Activated T-helper 2 cell treated with anti-CD3 and anti-CD28 coated beads, Interferon-gamma antibody, Interleukin-2, Interleukin-4, amounts not matched to agents 10 μg/mL and 5 μg/mL and 100 μg/mL, durations not matched to agents 14 hours and 24 hours and 36 hours (primary cell): ENCODE measurements at regions not wholly inside any gene's neighbourhood (a gene's known extent, or its start where the extent isn't known, plus 50 kb on each side); places are given as distances from the start of the nearest gene placed in this dataset.

Experiments
- DNase-seq: peaks from one replicate; pipeline ENCODE4 v3.0.0; 2021; ENCODE audit warnings: low spot score
- H3K27ac Mint-ChIP-seq: one replicate; pipeline ENCODE4 v1.8.0; 2021; ENCODE audit warnings: mixed read lengths
- H3K27me3 Mint-ChIP-seq: one replicate; pipeline ENCODE4 v1.8.0; 2021; ENCODE audit warnings: low read depth, mixed read lengths
- H3K36me3 Mint-ChIP-seq: one replicate; pipeline ENCODE4 v1.8.0; 2021; ENCODE audit warnings: low read depth, mixed read lengths
- H3K4me1 Mint-ChIP-seq: one replicate; pipeline ENCODE4 v1.8.0; 2021; ENCODE audit warnings: low read depth, mixed read lengths
- H3K4me3 Mint-ChIP-seq: one replicate; pipeline ENCODE4 v1.8.0; 2021; ENCODE audit warnings: low read depth, mild to moderate bottlenecking, moderate library complexity, mixed read lengths
- H3K9me3 Mint-ChIP-seq: one replicate; pipeline ENCODE4 v1.8.0; 2021; ENCODE audit warnings: mixed read lengths
- intact Hi-C: fragments of 100-400 bp; cut with micrococcal nuclease; formaldehyde crosslinking; loops from one replicate; pipeline ENCODE4 v1.15.1; 2023

DNA sequence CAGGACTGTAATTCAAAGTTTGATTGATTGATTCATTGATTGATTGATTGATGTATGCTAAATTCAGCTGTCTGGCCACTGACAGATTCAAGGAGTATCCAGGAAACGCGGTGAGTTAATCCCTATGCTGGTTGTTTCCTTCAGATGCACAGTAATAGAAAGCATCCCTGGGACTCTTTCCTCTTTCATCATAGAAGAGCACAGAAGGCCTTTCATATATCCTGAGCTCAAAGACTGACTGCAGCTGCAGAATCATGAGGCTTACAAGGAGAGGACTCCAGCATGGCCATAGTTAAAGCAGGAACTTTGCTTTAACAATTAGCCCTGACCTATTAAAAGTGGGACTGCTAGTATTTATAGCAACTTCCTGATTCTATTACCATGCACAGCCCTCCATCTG, 187.7 kb upstream of the TMTC1 start:
- Mint-ChIP-seq H3K9me3 (no peaks in the 10 kb centered on the region), H3K4me3 (no peak overlapping the region), H3K36me3 (no peaks in the 10 kb centered on the region), H3K27me3 (no peaks in the 10 kb centered on the region), H3K27ac (no peak overlapping the region), H3K4me1 (no peaks in the 10 kb centered on the region)
- intact Hi-C loops, result no loop called here
- DNase-seq, result no peak

DNA sequence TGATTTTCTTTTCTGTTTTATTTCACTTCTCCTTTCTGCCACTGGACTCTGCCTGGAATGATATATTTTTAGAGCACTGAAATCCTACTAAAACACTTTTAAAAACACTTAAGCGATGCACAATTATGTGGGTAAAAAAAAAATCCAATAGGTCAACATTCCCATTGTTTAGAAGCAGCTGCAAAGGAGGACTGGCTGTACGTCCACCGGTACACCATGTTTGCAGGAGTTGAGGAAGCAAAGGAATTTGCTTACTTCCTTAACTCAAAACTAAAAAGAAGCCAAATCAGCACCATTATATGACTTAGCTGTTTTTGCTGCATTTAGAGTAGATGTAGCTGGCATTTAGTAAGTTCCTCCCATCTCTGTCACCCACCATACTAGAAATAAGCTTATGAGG, 186.8 kb upstream of the TMTC1 start:
- Mint-ChIP-seq H3K27ac (no peak overlapping the region), H3K4me3 (no peak overlapping the region), H3K36me3 (no peaks in the 10 kb centered on the region), H3K27me3 (no peaks in the 10 kb centered on the region), H3K9me3 (no peaks in the 10 kb centered on the region), H3K4me1 (no peaks in the 10 kb centered on the region)
- DNase-seq, result no peak
- intact Hi-C loops, result no loop called here

DNA sequence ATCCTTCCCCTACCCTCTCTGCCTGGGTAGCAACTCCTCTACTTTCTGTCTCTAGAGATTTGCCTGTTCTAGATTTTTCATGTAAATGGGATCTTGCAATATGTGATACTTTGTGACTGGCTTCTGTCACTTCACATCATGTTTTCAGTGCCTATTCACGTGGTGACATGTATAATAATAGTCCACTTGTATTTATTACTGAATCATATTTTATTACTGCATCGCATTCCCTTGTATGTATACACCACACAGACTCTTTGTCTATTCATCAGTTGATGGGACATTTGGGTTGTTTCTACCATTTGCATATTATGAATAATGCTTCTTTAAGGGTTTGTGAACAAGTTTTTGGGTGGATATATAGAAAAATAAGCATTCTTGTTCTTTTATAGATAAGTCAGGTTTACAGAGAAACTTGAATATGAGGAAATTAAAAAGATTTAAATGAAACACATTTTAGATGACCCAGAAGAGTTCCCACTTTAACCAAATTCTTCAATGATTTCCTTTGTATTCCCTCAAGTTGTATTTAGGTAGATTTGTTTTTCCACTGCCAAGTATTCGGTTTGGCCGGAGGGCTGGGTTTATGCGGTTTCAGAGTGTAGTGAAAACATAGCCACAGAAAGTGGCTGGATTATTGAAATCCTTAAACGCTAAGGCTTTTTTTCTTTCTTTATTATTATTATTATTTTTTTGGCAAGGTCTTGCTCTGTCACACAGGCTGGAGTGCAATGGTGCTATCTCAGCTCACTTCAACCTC, 178.7 kb upstream of the TMTC1 start:
- Mint-ChIP-seq H3K4me1 (no peaks in the 10 kb centered on the region), H3K36me3 (no peaks in the 10 kb centered on the region), H3K27ac (no peak overlapping the region), H3K27me3 (no peaks in the 10 kb centered on the region), H3K4me3 (no peak overlapping the region), H3K9me3 (no peaks in the 10 kb centered on the region)
- no peak for DNase-seq
- intact Hi-C loops, result no loop called here

DNA sequence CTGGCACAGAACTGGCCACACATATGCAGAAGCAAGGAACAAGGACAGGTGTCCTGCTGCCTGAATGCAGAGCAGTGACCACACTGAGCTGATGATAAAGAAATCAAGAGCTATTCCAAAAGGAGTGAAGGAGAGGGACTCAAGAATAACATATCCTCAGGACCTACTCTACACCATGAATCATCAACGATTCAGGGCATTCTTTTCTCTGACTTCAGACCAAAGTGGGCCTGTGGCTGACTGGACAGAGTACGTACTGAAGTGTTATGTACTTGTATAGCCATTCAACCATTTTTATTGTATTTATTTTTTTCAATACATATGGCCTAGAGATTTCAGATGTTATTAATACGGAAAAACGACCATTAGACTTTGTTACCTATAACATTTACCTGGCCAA, 177.5 kb upstream of the TMTC1 start:
- Mint-ChIP-seq H3K27me3 (no peaks in the 10 kb centered on the region), H3K9me3 (no peaks in the 10 kb centered on the region), H3K4me1 (no peaks in the 10 kb centered on the region), H3K27ac (no peak overlapping the region), H3K36me3 (no peaks in the 10 kb centered on the region), H3K4me3 (no peak overlapping the region)
- intact Hi-C loops, result no loop called here
- DNase-seq, result no peak

DNA sequence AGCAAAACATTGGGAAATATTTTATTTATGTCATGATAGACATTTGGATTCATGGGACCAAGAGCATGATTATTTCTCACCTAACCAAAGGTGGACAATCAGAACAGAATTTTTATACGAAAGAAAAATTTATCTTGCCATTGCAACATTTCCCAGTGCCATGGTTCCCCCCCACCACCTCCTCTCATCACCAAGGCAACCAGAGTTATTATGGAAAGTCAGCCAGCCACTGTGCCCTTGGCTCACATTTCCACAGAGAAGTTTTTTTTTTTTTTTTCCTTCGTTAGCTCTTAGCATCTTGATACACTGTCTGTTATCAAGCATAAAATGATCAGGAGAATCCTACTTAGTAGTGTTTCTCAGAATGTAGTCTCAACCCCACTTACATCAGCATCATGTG, 176.4 kb upstream of the TMTC1 start:
- no peaks in the 10 kb centered on the region for H3K9me3 Mint-ChIP-seq
- H3K27me3 Mint-ChIP-seq, result no peaks in the 10 kb centered on the region
- intact Hi-C loops, result no loop called here
- no peak overlapping the region for H3K4me3 Mint-ChIP-seq
- no peak for DNase-seq
- no peak overlapping the region for H3K27ac Mint-ChIP-seq
- H3K36me3 Mint-ChIP-seq, result no peaks in the 10 kb centered on the region
- no peaks in the 10 kb centered on the region for H3K4me1 Mint-ChIP-seq

DNA sequence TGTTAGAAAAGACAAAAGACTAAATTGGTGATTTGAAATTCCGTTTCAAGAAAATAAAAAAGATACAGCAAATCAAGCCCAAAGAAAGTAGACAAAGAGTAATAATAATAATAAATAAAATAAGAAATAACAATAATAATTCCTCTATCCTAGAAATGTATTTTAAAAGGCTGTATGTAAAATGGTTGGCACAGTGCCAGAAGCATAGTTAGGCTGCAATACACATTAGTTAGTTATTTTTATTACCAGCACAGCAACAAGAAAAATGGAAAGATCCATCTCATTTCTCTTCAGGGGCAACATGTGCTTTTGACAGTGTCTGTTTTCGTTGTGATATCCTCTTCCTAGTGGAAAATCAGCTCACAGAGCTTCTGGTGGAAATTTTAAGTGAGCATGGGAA, 174.1 kb upstream of the TMTC1 start:
- intact Hi-C loops, result no loop called here
- DNase-seq, result no peak
- H3K4me1 Mint-ChIP-seq, result no peaks in the 10 kb centered on the region
- H3K9me3 Mint-ChIP-seq, result no peaks in the 10 kb centered on the region
- no peaks in the 10 kb centered on the region for H3K36me3 Mint-ChIP-seq
- H3K4me3 Mint-ChIP-seq, result no peak overlapping the region
- H3K27ac Mint-ChIP-seq, result no peak overlapping the region
- no peaks in the 10 kb centered on the region for H3K27me3 Mint-ChIP-seq

DNA sequence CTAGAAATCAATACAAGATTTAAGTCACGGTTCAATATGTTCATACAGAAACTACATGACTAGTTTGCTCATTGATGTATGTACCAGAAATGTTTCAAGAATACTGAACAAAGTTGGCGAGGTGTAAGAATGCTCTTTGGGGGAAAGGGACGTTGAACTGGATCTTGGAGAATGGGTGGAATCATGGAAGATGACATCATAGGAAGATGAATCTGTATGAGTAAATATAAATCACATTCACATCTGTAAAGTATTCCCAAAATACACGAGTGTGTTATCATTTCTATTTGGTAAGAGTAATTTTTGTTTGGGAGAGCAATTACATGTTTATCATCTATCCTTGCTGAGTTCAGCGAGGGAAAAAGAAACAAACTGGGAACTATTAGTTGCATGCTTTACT, 162.2 kb upstream of the TMTC1 start:
- Mint-ChIP-seq H3K4me1 (no peaks in the 10 kb centered on the region), H3K4me3 (no peak overlapping the region), H3K36me3 (no peaks in the 10 kb centered on the region), H3K27me3 (no peaks in the 10 kb centered on the region), H3K9me3 (peaks cover 4% of the 10 kb centered on the region), H3K27ac (no peak overlapping the region)
- DNase-seq, result no peak
- intact Hi-C loops, result no loop called here

DNA sequence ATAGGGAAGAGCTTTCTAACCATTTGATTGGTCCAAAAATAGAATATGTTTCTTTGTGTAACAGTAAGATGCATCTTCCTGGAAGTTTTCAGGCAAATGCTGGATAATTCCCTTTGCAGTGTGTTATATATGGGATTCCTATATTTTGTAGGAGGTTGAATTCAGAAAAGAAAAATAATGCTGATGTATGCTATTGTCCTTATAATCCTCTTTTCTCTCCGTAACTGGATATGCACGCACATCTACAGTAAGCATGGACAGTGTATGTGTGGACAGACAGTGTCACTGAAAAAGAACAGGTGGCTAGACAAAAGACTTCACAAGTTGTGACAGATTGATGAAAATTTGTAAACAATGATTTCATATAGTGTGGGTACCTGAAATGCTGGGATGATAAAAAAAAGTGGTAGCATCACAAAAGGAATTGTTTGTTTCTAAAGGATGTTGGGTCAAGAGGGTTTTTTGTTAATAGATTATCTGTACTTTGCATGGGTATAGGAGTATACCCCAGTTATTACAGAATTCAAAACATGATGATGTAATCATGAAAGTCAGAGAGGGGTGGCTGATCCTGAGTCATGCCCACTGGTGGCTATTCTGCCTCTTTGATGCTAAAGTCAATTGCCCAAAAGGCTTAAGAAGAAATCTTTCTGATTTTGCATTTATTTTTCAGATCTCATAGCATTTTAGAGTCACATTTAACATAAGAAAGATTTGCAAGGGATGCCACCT, 160.7 kb upstream of the TMTC1 start:
- intact Hi-C loops, result no loop called here
- Mint-ChIP-seq H3K4me1 (no peaks in the 10 kb centered on the region), H3K27me3 (no peaks in the 10 kb centered on the region), H3K27ac (no peak overlapping the region), H3K4me3 (no peak overlapping the region), H3K9me3 (peaks cover 3% of the 10 kb centered on the region), H3K36me3 (no peaks in the 10 kb centered on the region)
- DNase-seq, result no peak

DNA sequence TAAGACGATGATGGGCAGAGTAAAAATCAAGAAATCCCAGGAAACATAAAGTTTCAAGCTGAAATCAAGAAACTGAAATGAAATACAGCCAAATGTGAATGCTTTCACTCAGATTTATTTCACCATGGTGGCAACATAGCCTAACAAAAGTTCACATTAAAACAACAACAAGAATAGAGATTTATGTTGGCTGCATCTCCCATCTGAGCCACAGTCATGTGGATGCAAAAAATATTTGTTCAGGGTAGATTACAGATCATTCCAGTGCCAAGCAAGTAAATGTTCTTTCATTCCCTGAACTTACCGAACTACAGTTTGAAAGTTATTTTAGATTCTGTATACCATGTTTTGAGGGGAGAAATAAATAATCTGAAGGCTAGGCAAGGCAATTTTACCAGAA, 159.9 kb upstream of the TMTC1 start:
- Mint-ChIP-seq H3K9me3 (peaks cover 3% of the 10 kb centered on the region), H3K36me3 (no peaks in the 10 kb centered on the region), H3K27ac (no peak overlapping the region), H3K4me1 (no peaks in the 10 kb centered on the region), H3K27me3 (no peaks in the 10 kb centered on the region), H3K4me3 (no peak overlapping the region)
- DNase-seq, result no peak
- intact Hi-C loops, result no loop called here

DNA sequence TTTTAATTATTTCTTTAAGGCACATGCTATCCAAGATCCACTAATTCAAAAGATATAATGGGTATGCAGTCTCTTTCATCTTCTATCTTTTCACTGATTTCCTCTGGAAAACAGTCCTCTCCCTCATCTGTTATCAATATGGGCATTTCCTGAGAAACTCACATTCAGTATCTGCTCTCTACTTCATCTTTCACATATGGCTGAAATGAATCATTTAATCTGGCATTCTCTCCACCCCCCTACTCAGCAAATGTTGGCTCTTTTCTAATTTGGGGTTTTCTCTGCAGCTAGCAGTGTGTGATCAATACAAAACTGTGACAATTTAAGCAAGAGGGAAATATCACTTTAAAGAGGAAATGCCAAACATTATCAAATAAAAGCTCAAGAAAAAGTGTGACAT, 157.1 kb upstream of the TMTC1 start:
- no peaks in the 10 kb centered on the region for H3K36me3 Mint-ChIP-seq
- no peaks in the 10 kb centered on the region for H3K27me3 Mint-ChIP-seq
- no peaks in the 10 kb centered on the region for H3K4me1 Mint-ChIP-seq
- H3K4me3 Mint-ChIP-seq, result no peak overlapping the region
- intact Hi-C loops, result no loop called here
- no peak overlapping the region for H3K27ac Mint-ChIP-seq
- H3K9me3 Mint-ChIP-seq, result peaks cover 3% of the 10 kb centered on the region
- DNase-seq, result no peak

DNA sequence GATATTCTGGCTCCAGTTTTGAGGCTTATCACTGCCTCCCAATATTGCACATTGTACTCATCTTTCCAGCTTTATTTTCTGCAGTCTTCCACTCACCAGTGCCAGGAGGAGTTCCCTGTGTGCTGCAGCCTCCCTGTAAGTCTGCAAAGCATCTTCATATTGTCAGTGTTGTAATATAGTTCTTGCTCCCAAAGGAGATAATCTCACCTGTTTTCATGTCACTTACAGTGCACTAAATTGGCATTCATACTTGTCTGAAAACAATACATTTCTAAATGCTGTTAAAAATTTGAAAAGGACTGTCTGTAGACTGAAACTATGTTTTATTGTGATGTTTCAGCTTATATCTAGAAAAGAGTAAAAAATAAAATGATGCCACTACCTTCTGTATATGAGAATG, 146.8 kb upstream of the TMTC1 start:
- Mint-ChIP-seq H3K36me3 (no peaks in the 10 kb centered on the region), H3K27ac (no peak overlapping the region)

DNA sequence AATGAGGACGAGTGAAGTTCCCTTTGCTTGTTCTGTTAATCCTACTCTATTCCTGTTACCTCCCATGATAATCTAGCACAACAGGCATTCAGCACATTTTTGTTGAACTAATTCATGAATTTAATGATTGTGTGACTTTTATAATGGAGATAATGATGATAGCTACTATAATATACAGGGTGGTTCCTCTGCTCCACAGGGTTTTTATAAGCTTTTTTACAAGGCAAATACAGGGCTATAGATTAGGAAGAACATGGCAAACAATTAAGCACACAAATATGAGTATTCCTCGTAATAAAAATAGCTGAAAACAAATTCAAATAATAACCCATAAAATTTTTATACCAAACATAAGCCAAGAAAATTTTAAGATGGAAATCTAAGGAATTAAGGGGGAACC, 145.6 kb upstream of the TMTC1 start:
- Mint-ChIP-seq H3K27me3 (no peaks in the 10 kb centered on the region), H3K27ac (no peak overlapping the region), H3K4me1 (no peaks in the 10 kb centered on the region), H3K9me3 (no peaks in the 10 kb centered on the region), H3K36me3 (no peaks in the 10 kb centered on the region), H3K4me3 (no peak overlapping the region)
- intact Hi-C loops, result no loop called here
- no peak for DNase-seq

More for the DNA sequence above, 146.8 kb upstream of the TMTC1 start:
- Mint-ChIP-seq H3K4me1 (no peaks in the 10 kb centered on the region), H3K27me3 (no peaks in the 10 kb centered on the region), H3K9me3 (no peaks in the 10 kb centered on the region), H3K4me3 (no peak overlapping the region)
- intact Hi-C loops, result no loop called here
- no peak for DNase-seq

DNA sequence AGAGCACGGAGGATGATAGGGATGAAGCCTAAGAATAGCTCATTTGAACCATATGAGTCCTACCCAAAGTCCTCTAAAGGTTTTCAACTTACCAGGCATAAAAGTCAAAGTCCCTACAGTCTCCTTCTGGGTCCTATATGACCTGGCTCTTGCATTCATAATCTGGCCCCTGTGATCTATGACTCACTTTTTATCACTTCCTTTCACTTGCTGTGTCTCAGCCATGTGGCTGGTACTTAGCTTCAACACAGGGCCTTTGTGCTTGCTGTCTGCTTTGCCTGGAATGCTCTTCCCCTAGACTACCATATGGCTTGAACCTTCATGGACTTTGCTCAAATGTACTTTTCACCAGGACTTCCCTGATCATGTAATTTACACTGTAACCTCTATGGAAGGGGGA, 137.6 kb upstream of the TMTC1 start:
- H3K27me3 Mint-ChIP-seq, result no peaks in the 10 kb centered on the region
- no peaks in the 10 kb centered on the region for H3K36me3 Mint-ChIP-seq
- intact Hi-C loops, result no loop called here
- no peak overlapping the region for H3K27ac Mint-ChIP-seq
- peaks cover 5% of the 10 kb centered on the region for H3K9me3 Mint-ChIP-seq
- no peaks in the 10 kb centered on the region for H3K4me1 Mint-ChIP-seq
- DNase-seq, result no peak
- no peak overlapping the region for H3K4me3 Mint-ChIP-seq
